HG02852 (cell line): ENCODE measurements at regions not wholly inside any gene's neighbourhood (a gene's known extent, or its start where the extent isn't known, plus 50 kb on each side); places are given as distances from the start of the nearest gene placed in this dataset.
"Not testable (repeated sequence)": the region's sequence is repeated elsewhere in the genome, so short reads cannot be mapped to it uniquely, and the experiment has no call there.

Source experiments
- ATAC-seq: cut with Tn5 transposase; IDR thresholded peaks from one replicate; pipeline ENCODE4 v1.9.1; 2021; ENCODE audit warnings: mild to moderate bottlenecking, moderate library complexity; ENCODE audit not compliant: unreplicated experiment

DNA sequence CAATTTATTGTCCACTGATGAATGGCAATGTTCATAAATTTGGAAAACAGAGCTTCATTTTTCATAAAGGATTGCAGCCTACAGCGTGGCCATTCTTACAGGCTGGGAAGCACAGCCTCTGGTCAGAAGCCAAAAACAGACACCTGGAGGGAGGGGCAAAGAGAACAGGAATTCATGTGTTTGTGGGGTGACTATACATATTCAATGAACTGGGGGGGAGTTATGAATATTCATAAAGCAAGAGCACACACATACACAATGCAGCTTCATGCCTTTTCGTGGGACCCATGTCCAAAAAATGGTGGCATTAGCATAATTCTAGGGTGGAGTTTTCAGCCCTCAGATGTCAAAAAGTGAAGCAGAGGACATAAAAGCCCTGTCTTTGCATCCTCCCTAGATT lies 173.3 kb downstream of the VEGFC start:
- no peak for ATAC-seq

DNA sequence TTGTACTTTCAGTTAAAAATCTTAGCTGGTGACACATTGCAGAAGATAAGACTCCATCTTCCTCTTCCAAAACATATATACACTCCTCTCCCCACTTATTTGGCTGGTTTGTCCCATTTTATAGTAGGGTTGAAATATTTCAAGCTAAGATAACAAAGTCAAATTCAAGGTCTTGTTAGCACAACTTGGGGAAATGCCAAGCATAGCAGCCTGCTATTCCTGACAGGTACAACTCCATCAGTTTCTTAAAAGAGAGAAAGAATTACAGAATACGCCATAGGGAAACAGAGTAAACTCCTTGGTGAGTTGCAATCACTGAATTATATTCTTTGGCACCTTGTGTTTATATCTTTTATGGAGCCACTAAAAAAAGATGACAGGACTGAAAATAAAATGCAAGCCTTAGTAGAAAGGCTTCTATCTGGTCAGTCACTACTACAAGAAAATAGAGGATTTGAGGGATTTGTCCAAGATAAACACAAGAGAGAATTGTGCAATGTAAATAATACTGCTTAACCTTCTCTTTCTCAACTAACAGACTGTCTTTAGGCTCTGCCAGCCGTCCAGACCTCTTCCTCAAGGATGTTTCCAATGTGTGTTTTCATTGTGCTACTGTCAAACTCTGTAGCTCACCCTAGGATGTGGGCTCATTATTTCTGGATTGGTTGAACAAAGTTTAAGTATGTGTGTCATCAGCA lies 170.3 kb downstream of the VEGFC start:
- ATAC-seq, result no peak

- not testable (repeated sequence) for ATAC-seq
Measured at GRCh38 chr4:176624983-176625610, 167.6 kb downstream of the VEGFC start.

DNA sequence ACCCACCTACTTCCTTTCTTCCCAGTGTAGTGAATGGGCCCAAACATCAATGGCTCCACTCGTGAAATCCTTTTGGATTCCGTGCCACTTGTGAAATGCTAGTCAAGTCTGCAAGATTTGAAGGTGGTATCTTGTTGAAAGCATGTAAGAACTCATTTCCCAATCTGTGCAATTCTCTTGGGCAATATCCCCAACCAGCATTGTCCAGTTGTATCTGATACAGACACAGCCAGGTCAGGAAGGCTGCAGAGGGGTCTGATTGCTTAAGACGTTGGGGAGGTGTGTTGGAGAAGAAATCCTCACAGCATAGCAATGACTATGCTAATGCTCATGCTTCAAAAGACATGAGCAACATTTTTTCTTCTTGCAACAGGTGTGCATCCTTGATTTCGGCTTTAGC lies 164.8 kb downstream of the VEGFC start:
- ATAC-seq, result no peak

DNA sequence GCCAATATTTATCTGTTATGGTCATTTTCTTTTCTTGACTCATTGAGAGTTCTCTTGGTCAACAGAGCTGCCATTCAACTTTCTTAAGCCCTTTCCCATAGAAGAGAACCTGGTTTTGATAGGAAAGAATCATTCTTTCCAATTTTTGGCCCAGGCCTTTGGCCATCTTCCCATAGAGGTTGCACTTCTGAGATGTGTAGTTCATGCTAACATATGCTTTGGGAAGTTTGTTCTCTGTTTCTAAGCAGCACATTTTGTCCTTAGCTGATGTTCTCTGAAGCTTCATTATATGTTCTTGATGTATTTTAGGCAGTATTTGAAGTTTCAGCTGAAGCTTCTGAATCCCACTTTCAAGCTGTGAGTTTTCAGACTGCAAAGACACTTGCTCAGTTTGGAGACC lies 161.1 kb downstream of the VEGFC start:
- ATAC-seq, result no peak
